ENCODE measurements at regions not wholly inside any gene's neighbourhood (a gene's known extent, or its start where the extent isn't known, plus 50 kb on each side); places are given as distances from the start of the nearest gene placed in this dataset.

DNA sequence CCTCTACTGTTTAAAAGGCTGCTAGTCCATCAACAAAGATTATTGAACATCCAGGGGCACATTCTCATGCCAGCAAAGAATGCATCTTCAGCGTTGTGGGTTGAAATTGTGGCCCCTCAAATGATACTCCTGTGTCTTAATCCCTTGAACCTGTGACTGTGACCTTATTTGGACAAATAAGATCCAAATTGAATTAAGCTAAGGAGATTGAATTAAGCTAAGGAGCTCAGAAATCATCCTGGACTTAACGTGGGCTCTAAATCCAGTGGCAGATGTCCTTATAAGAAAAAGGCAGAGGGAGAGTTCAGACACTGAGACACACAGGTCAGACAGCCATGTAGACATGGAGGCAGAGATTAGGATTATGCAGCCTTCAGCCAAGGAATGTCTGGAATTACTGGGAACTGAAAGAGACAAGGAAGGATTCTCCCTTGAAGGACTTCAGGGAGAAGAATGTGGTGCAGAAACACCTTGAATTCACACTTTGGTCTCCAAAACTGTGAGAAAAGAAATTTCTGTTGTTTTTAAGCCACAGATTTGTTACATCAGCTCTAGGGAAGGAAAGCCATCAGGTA is 57.3 kb upstream of the SLC24A5 start:
- Mint-ChIP-seq H3K27me3 (peaks cover 3% of the 10 kb centered on the region), H3K36me3 (no peaks in the 10 kb centered on the region), H3K27ac (no peak overlapping the region), H3K9me3 (no peaks in the 10 kb centered on the region), H3K4me1 (ENCODE audit: unreplicated experiment) (peaks cover 7% of the 10 kb centered on the region), H3K4me3 (no peak overlapping the region)
- DNase-seq (ENCODE audit: extremely low spot score, unreplicated experiment), result no peak
- no peak for TF ChIP-seq CTCF (conservative IDR thresholded peaks at IDR 0.05)

DNA sequence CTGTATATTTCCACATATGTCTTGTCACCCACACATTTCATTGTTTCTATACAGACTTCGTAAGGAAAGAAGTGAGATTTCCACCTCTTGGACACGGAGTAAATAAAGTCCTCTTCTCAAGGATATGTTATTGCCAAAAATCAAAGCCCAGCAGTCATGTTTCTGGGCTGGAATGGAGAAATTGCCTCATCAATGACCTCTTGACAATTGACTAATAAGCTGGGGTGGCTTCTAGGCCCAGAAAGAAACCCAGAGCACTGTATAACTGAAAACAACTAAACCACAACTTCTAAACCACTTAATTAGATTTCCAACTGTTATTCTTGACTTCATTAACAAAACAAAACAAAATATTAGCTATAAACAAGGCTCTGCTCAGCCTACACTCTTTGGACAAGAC is 56.4 kb upstream of the SLC24A5 start:
- H3K27me3 Mint-ChIP-seq, result peaks cover 3% of the 10 kb centered on the region
- H3K36me3 Mint-ChIP-seq, result no peaks in the 10 kb centered on the region
- DNase-seq (ENCODE audit: extremely low spot score, unreplicated experiment), result no peak
- H3K4me3 Mint-ChIP-seq, result no peak overlapping the region
- no peak for TF ChIP-seq CTCF (conservative IDR thresholded peaks at IDR 0.05)
- no peak overlapping the region for H3K27ac Mint-ChIP-seq
- H3K9me3 Mint-ChIP-seq, result no peaks in the 10 kb centered on the region
- H3K4me1 Mint-ChIP-seq (ENCODE audit: unreplicated experiment), result peaks cover 7% of the 10 kb centered on the region

- no peak overlapping the region for H3K4me3 Mint-ChIP-seq
- no peak overlapping the region for H3K27ac Mint-ChIP-seq
- H3K4me1 Mint-ChIP-seq (ENCODE audit: unreplicated experiment), result peaks cover 7% of the 10 kb centered on the region
- H3K36me3 Mint-ChIP-seq, result no peaks in the 10 kb centered on the region
- DNase-seq (ENCODE audit: extremely low spot score, unreplicated experiment), result no peak
- peaks cover 8% of the 10 kb centered on the region for H3K9me3 Mint-ChIP-seq
- peaks cover 3% of the 10 kb centered on the region for H3K27me3 Mint-ChIP-seq
- no peak for TF ChIP-seq CTCF (conservative IDR thresholded peaks at IDR 0.05)
These were observed 54.3 kb upstream of the SLC24A5 start for GRCh38 chr15:48066456-48066855.

Measured in type B pancreatic cell (in vitro differentiated cells).